Esophagus muscularis mucosa (tissue), 4 donors: ENCODE measurements at regions not wholly inside any gene's neighbourhood (a gene's known extent, or its start where the extent isn't known, plus 50 kb on each side); places are given as distances from the start of the nearest gene placed in this dataset.

ENCODE experiments used
- DNase-seq: peaks from one replicate; pipeline ENCODE4 v3.0.0-alpha.2; 2017; ENCODE audit errors: extremely low spot score
- H3K27ac ChIP-seq, 4 donors: fragments of 200-600 bp; sonication (generic); replicated peaks in 1 of 4; 1 replicate in 3 of 4; 2 replicates in 1 of 4; pipeline ENCODE4 v1.5.1; 2016 to 2019; ENCODE audit warnings: mild to moderate bottlenecking in 1 of 4
- H3K27me3 ChIP-seq, 4 donors: fragments of 200-600 bp; sonication (generic); one replicate each; pipeline versions ENCODE4 v1.5.1 to v1.6.0; 2016 to 2019
- H3K36me3 ChIP-seq, 4 donors: fragments of 200-600 bp; sonication (generic); one replicate each; pipeline ENCODE4 v1.5.1; 2016 to 2019
- H3K4me1 ChIP-seq, 4 donors: fragments of 200-600 bp; sonication (generic); one replicate each; pipeline ENCODE4 v1.5.1; 2016 to 2019
- H3K4me3 ChIP-seq, 4 donors: fragments of 200-600 bp; sonication (generic); 1 replicate in 2 of 4; 2 replicates in 2 of 4; pipeline ENCODE4 v1.5.1; 2016 to 2019; ENCODE audit warnings: mild to moderate bottlenecking in 4 of 4, moderate library complexity in 1 of 4
- H3K9me3 ChIP-seq, 4 donors: fragments of 200-600 bp; sonication (generic); 1 replicate in 3 of 4; 2 replicates in 1 of 4; pipeline ENCODE4 v1.5.1; 2016 to 2019
- EP300 ChIP-seq: sonication (generic); formaldehyde crosslinking; IDR thresholded peaks from one replicate; pipeline ENCODE4 v1.6.1; 2017; ENCODE audit warnings: antibody characterized with exemption
- POLR2A ChIP-seq: fragments of 450-650 bp; IDR thresholded peaks from one replicate; pipeline ENCODE4 v1.6.1; 2017; ENCODE audit warnings: antibody characterized with exemption, moderate library complexity, mild to moderate bottlenecking, low read depth
- POLR2AphosphoS5 ChIP-seq, 2 donors: sonication (generic); formaldehyde crosslinking; IDR thresholded peaks; one replicate each; pipeline ENCODE4 v1.6.1; 2017; ENCODE audit warnings: antibody characterized with exemption in 2 of 2
- WGBS: methylation state at CpG from one replicate; pipeline ENCODE4 v1.1.5; 2018; 5-methylcytosine and 5-hydroxymethylcytosine counted together
- intact Hi-C: fragments of 100-400 bp; cut with DNase I; formaldehyde crosslinking; loops from one replicate; pipeline ENCODE4 v1.15.1; 2023
- TF ChIP-seq, protein P1 (sequence below), 3 experiments: fragments of 200-600 bp in 2 of 3; fragments of 450-650 bp in 1 of 3; sonication (generic) in 2 of 3; IDR thresholded peaks; one replicate each; pipeline ENCODE4 v1.5.1; 2017 to 2019; ENCODE audit warnings: antibody characterized with exemption in 3 of 3, mild to moderate bottlenecking in 2 of 3, moderate library complexity in 1 of 3

DNA sequence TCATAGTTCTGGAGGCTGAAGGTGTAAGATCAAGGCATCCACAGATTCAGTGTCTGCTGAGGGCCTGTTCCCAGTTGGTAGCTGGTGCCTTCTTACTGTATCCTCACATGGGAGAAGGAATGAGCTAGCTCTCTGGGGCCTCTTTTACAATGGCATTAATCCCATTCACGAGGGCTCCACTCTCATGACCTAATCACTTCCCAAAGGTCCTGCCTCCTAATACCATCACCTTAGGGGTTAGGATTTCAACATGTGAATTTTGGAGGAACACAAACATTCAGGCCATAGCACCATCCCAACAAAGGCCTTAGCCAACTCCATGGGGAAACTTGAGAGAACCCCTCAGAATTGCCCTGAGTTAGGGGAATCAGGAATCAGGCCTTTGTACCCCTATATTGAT is 66.1 kb upstream of the CREB5 start:
- intact Hi-C loops, result no loop called here
- WGBS, result 73% methylated on average over 1 of the region's 1 CpG
- no peaks in the 10 kb centered on the region for H3K27me3 ChIP-seq
- TF ChIP-seq, protein P1, sequence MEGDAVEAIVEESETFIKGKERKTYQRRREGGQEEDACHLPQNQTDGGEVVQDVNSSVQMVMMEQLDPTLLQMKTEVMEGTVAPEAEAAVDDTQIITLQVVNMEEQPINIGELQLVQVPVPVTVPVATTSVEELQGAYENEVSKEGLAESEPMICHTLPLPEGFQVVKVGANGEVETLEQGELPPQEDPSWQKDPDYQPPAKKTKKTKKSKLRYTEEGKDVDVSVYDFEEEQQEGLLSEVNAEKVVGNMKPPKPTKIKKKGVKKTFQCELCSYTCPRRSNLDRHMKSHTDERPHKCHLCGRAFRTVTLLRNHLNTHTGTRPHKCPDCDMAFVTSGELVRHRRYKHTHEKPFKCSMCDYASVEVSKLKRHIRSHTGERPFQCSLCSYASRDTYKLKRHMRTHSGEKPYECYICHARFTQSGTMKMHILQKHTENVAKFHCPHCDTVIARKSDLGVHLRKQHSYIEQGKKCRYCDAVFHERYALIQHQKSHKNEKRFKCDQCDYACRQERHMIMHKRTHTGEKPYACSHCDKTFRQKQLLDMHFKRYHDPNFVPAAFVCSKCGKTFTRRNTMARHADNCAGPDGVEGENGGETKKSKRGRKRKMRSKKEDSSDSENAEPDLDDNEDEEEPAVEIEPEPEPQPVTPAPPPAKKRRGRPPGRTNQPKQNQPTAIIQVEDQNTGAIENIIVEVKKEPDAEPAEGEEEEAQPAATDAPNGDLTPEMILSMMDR (IDR thresholded peaks at IDR 0.05), result no peak
- TF ChIP-seq POLR2A, result no peak
- no peak for TF ChIP-seq EP300
- no peak for TF ChIP-seq POLR2AphosphoS5 (IDR thresholded peaks at IDR 0.05)
- peaks cover 17 to 31% (median 26%) of the 10 kb centered on the region in 4 donors for H3K4me1 ChIP-seq
- H3K9me3 ChIP-seq, result no peaks in the 10 kb centered on the region
- H3K4me3 ChIP-seq, result no peak overlapping the region
- H3K27ac ChIP-seq, result peak overlapping the region in 3 of 4 donors; percentile 52 to 63 (median 62)
- no peaks in the 10 kb centered on the region for H3K36me3 ChIP-seq
- DNase-seq, result no peak

DNA sequence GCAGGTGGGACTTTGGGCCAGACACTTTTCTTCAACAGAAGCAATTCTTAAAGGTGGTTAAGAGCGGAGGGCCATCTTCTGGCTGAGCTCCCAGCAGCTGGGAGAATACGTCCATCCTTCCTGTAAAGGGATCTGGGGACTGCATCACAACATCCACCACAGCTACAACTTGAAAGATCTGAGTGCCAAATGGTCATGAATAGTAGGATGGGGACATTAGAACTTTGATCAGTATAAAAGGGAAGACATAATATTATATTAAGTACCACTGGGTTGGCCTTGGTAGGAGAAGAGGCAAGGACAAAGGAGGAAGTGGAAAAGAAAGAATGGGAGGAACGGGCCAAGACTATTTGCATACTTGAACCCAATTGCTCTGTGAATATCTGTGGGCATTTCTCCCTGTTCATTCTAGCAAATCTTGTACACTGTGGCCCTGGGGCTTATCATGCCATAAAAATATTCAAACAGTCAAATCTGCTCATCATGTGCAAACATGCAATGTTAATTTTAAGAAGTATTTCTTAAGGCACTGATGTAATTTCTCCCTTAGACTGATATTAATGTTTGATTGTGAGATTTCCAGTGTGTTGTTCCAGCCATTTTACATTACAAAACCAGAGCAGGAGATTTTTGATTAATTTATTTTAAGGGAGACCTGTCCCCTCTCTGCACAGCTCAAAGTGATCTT is 65.5 kb upstream of the CREB5 start:
- intact Hi-C loops, result no loop called here
- Histone ChIP-seq H3K4me3 (no peak overlapping the region), H3K27me3 (no peaks in the 10 kb centered on the region), H3K9me3 (no peaks in the 10 kb centered on the region), H3K4me1 (peaks cover 17 to 31% (median 26%) of the 10 kb centered on the region in 4 donors), H3K27ac (peak overlapping the region; percentile 52 to 66 (median 62)), H3K36me3 (no peaks in the 10 kb centered on the region)
- TF ChIP-seq POLR2A (no peak), EP300 (no peak), POLR2AphosphoS5 (IDR thresholded peaks at IDR 0.05) (no peak)
- TF ChIP-seq, protein P1 (IDR thresholded peaks at IDR 0.05), result no peak
- DNase-seq, result no peak
- WGBS, result 73% methylated on average over 3 of the region's 3 CpGs

DNA sequence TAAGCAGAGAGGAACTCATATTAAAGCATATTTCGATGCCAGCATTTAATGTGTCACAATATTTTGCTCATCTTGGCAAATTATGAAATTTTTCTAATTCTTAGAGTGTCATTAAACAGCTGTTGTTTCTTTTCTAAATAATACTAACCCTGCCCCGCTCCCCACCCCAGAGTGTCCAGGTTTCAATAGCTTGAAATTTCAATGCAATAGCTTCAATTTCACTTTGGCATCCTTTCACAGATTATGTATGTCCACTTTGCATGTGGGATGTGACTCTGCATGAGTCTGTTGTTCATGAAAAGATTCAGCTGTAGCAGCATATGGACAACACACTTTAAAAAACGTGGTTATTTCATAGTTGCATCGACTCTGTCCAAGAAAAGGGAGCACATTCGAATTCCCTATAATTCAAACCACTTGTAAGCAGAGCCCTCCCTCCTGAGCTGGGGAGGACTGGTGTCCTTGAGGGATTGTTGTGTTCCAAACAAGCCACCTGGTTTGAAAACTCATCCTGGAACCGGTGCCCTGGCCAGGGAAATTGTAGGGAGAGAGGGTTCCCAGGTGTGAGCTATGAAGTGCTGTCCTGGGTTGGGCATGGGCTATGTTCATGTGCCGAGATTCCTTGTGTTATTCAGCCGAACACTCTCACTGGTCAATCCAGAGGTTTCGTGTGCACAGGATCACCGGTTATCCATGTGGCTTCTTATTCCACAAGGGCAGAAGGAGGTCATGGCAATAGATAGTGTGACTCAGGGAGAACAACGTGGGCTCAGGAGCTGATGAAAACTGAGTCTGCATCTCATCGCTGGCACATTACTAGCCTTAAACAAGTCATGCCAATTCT is 64.6 kb upstream of the CREB5 start:
- no peak overlapping the region for H3K4me3 ChIP-seq
- no peaks in the 10 kb centered on the region for H3K36me3 ChIP-seq
- no peak for DNase-seq
- intact Hi-C loops, result no loop called here
- H3K27ac ChIP-seq, result peak overlapping the region; percentile 59 to 66 (median 62)
- no peaks in the 10 kb centered on the region for H3K27me3 ChIP-seq
- H3K4me1 ChIP-seq, result peaks cover 17 to 31% (median 26%) of the 10 kb centered on the region in 4 donors
- peak in 1 of 2 donors; percentile 27 for TF ChIP-seq POLR2AphosphoS5 (IDR thresholded peaks at IDR 0.05)
- TF ChIP-seq, protein P1 (IDR thresholded peaks at IDR 0.05), result no peak
- no peaks in the 10 kb centered on the region for H3K9me3 ChIP-seq
- 54% methylated on average over 12 of the region's 12 CpGs for WGBS

DNA sequence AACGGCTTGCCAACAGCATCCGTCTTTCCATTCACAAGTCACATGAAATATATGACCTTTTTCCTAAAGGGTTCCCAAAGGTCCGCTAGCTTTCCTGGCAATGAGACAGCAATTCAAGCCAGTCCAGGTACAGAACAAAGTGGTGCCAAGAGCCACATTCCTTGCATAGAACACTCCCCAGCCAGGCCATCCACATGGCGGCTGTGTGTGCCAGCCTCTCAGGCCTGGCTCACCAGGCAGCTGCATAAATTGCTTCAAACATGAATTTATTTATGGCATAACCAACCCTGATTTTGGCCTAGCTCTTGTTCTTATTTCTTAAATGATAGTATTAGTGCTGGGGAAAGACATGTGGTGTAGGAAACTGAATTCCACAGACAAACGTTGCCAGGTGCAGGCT is 63.7 kb upstream of the CREB5 start:
- intact Hi-C loops, result no loop called here
- Histone ChIP-seq H3K4me1 (peaks cover 17 to 31% (median 26%) of the 10 kb centered on the region in 4 donors), H3K36me3 (no peaks in the 10 kb centered on the region), H3K27ac (peak overlapping the region; percentile 28 to 66 (median 61)), H3K9me3 (no peaks in the 10 kb centered on the region), H3K27me3 (no peaks in the 10 kb centered on the region), H3K4me3 (no peak overlapping the region)
- no peak for DNase-seq
- TF ChIP-seq EP300 (no peak), POLR2A (no peak), POLR2AphosphoS5 (IDR thresholded peaks at IDR 0.05) (no peak)
- TF ChIP-seq, protein P1 (IDR thresholded peaks at IDR 0.05), result no peak
- 62% methylated on average over 5 of the region's 5 CpGs for WGBS
